A673 (cell line): ENCODE measurements at regions not wholly inside any gene's neighbourhood (a gene's known extent, or its start where the extent isn't known, plus 50 kb on each side); places are given as distances from the start of the nearest gene placed in this dataset.

Source experiments
- BruUV-seq: library from RNA; stranded (reverse); fragments of 400-500 nt; replicated peaks from 2 replicates; lab custom pipeline; 2021; lab: Mats Ljungman, UMichigan
- CTCF ChIA-PET: fragments of 300-600 bp; sonication (Branson Sonifier 250); formaldehyde crosslinking; loops from one replicate; lab custom pipeline; 2022; ENCODE audit warnings: antibody characterized with exemption; lab: Charles Lee
- POLR2A ChIA-PET: fragments of 300-600 bp; sonication (Branson Sonifier 250); formaldehyde crosslinking; loops from one replicate; lab custom pipeline; 2022; ENCODE audit warnings: antibody characterized with exemption; ENCODE audit not compliant: low non-redundant PET; lab: Charles Lee
- DNase-seq: peaks from one replicate; pipeline ENCODE4 v3.0.0-alpha.2; 2015; ENCODE audit warnings: low spot score
- H3K27ac ChIP-seq: fragments of 200-600 bp; sonication (generic); 2 replicates; pipeline ENCODE4 v1.5.1; 2016; ENCODE audit warnings: mixed run types, low read depth, mild to moderate bottlenecking, mixed read lengths, antibody characterized with exemption, low read length; ENCODE audit not compliant: poor library complexity, severe bottlenecking
- H3K27me3 ChIP-seq: fragments of 200-600 bp; sonication (generic); replicated peaks from 2 replicates; pipeline ENCODE4 v1.6.1; 2017; ENCODE audit warnings: mixed run types, low read depth, mild to moderate bottlenecking, mixed read lengths, antibody characterized with exemption, low read length; ENCODE audit not compliant: insufficient read depth, poor library complexity
- H3K36me3 ChIP-seq: fragments of 200-600 bp; sonication (generic); 2 replicates; pipeline ENCODE4 v1.6.1; 2016; ENCODE audit warnings: mixed run types, mild to moderate bottlenecking, mixed read lengths, antibody characterized with exemption, low read length; ENCODE audit not compliant: insufficient read depth, poor library complexity, severe bottlenecking
- H3K4me1 ChIP-seq: fragments of 200-600 bp; sonication (generic); 2 replicates; pipeline ENCODE4 v1.6.1; 2017; ENCODE audit warnings: mixed run types, mild to moderate bottlenecking, mixed read lengths, antibody characterized with exemption, low read length; ENCODE audit not compliant: insufficient read depth, poor library complexity, severe bottlenecking
- H3K4me3 ChIP-seq: fragments of 200-600 bp; sonication (generic); 2 replicates; pipeline ENCODE4 v1.5.1; 2016; ENCODE audit warnings: low read depth, mixed run types, mild to moderate bottlenecking, mixed read lengths, low read length; ENCODE audit not compliant: poor library complexity, severe bottlenecking
- H3K9me3 ChIP-seq: fragments of 200-600 bp; sonication (generic); 2 replicates; pipeline ENCODE4 v1.6.1; 2016; ENCODE audit warnings: mixed run types, low read depth, mild to moderate bottlenecking, mixed read lengths, antibody characterized with exemption, low read length; ENCODE audit not compliant: poor library complexity, severe bottlenecking
- EZH2 ChIP-seq: fragments of 200-600 bp; sonication (generic); IDR thresholded peaks from 2 replicates; pipeline ENCODE4 v1.6.1; 2017; ENCODE audit warnings: borderline replicate concordance, low read depth, mild to moderate bottlenecking, mixed read lengths, antibody characterized with exemption, low read length; ENCODE audit not compliant: poor library complexity, severe bottlenecking
- intact Hi-C: fragments of 100-400 bp; cut with micrococcal nuclease; formaldehyde crosslinking; loops from one replicate; pipeline ENCODE4 v1.10.0; 2022; ENCODE audit not compliant: unreplicated experiment
- TF ChIP-seq, protein P1 (sequence below): fragments of 300-800, 200-600 bp; sonication (generic); conservative IDR thresholded peaks from 2 replicates; pipeline ENCODE4 v1.5.1; 2017; ENCODE audit warnings: low read depth, mild to moderate bottlenecking, antibody characterized with exemption, low read length, moderate library complexity, mixed read lengths

DNA sequence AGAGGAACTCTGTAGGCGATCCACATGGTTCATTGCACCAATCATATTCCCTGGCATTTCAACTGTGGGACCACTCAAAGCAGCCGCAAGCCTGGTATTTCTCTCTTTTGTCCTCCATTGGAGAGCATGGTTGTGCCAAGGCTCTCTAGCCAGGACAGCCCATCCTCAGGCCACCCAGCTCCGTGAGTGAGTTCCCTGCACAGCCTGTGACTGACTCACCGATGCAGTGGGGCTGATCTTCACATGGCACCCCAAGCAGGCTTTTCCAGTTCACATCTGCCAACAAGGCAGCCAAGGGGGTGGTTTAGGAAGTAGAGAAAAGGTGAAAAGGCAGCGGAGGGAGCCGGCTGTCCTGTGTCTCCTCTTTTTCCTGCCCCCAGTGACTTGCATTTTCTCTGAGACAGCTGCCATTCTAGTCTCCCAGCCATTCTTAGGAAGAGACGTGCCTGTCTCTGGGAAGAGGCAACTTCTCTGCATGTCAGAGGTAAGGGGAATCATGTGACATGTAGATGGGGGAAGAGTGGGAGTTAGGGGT is 69.2 kb downstream of the MID1IP1 start:
- intact Hi-C loops: no loop called here
- no TSS peak for BruUV-seq
- Histone ChIP-seq H3K36me3 (no peaks in the 10 kb centered on the region), H3K4me3 (no peak overlapping the region), H3K27ac (no peak overlapping the region), H3K27me3 (no peaks in the 10 kb centered on the region), H3K9me3 (no peaks in the 10 kb centered on the region), H3K4me1 (no peaks in the 10 kb centered on the region)
- ChIA-PET POLR2A (no interaction called here), CTCF (no interaction called here)
- TF ChIP-seq, protein P1, sequence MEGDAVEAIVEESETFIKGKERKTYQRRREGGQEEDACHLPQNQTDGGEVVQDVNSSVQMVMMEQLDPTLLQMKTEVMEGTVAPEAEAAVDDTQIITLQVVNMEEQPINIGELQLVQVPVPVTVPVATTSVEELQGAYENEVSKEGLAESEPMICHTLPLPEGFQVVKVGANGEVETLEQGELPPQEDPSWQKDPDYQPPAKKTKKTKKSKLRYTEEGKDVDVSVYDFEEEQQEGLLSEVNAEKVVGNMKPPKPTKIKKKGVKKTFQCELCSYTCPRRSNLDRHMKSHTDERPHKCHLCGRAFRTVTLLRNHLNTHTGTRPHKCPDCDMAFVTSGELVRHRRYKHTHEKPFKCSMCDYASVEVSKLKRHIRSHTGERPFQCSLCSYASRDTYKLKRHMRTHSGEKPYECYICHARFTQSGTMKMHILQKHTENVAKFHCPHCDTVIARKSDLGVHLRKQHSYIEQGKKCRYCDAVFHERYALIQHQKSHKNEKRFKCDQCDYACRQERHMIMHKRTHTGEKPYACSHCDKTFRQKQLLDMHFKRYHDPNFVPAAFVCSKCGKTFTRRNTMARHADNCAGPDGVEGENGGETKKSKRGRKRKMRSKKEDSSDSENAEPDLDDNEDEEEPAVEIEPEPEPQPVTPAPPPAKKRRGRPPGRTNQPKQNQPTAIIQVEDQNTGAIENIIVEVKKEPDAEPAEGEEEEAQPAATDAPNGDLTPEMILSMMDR: no peak
- no peak for TF ChIP-seq EZH2
- no peak for DNase-seq

DNA sequence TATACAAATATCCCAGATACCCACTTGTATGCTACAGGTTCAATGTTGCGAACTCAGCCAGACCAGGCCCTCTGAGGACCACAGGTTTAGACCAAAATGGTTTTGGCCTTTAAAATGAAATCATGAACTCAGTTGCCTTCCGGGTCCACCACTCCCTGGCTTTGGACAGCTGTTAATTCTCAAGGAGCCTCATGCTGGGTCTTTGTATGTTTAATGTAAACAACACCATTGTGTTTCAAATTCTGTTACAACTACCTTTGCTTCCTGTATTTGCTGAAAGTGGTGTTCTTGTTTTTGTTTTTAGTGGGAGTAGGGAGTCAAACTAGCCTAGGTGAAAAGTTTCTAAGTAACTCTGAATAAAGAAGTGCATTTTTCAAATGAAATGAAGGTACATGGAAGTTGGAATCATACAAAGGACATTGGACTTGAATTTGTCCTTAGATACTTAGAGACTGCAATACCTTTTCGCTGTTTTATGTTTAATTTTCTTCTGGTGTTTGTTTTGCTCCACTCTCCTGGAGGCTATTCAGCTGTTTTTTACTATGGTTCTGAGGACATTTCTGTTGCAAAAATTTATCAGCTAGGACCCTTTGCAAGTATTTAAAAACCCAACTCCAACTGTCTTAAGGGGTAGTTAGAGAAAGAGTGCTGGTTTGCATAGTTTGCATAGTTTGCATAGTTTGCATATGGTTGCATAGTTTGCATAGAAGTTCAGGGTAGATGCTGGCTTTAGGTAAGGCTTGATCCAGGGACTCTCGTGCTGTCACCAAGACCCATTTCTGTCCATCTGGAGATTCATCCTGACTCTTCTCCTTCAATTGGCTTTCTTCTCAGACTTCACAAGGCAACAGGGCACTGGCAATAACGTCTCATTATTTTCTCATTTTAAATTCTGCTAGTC is 70.1 kb downstream of the MID1IP1 start:
- intact Hi-C loops: no loop called here
- no peaks in the 10 kb centered on the region for H3K4me1 ChIP-seq

DNA sequence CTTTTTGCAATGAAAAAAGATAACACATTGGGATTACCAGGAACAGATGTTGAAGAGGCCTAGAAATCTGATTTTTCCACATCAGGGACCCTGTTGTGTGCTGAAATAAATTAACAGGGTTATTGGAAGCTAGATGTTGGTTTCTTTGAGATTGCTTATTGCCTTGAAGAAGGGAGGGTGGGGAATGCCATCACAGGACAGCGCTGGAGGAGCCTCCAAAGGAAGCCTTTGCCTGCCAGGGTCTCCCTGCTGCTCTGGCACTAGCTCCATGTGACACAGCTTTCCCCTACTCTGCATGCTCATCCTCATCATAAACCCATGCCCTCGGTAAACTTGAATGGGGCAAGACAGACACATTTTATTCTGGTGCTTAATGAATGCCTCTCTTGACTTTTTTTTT is 76.1 kb downstream of the MID1IP1 start:
- POLR2A ChIA-PET: no interaction called here
- H3K36me3 ChIP-seq: no peaks in the 10 kb centered on the region
- no peak for DNase-seq
- H3K9me3 ChIP-seq: no peaks in the 10 kb centered on the region
- CTCF ChIA-PET: no interaction called here
- TF ChIP-seq, protein P1: no peak
- no peak for TF ChIP-seq EZH2
- intact Hi-C loops: no loop called here
- H3K27me3 ChIP-seq: no peaks in the 10 kb centered on the region
- no peak overlapping the region for H3K4me3 ChIP-seq
- H3K27ac ChIP-seq: no peak overlapping the region
- no TSS peak for BruUV-seq
- no peaks in the 10 kb centered on the region for H3K4me1 ChIP-seq

More for the DNA sequence above, 70.1 kb downstream of the MID1IP1 start:
- no TSS peak for BruUV-seq
- no peak for DNase-seq
- Histone ChIP-seq H3K27me3 (no peaks in the 10 kb centered on the region), H3K9me3 (no peaks in the 10 kb centered on the region), H3K36me3 (no peaks in the 10 kb centered on the region), H3K27ac (no peak overlapping the region), H3K4me3 (no peak overlapping the region)
- POLR2A ChIA-PET: interaction anchor here (0.6 kb wide), 1 partner anchor 65 kb away, joined by 5 read pairs; no protein-coding TSS in a partner anchor
- TF ChIP-seq EZH2: no peak
- TF ChIP-seq, protein P1: no peak
- CTCF ChIA-PET: no interaction called here
